Stimulated activated CD4-positive, alpha-beta T cell treated with anti-CD3 and anti-CD28 coated beads, Interleukin-1b, Interleukin-23, amount 100 ng/mL, for 48 hours (primary cell): ENCODE measurements at regions not wholly inside any gene's neighbourhood (a gene's known extent, or its start where the extent isn't known, plus 50 kb on each side); places are given as distances from the start of the nearest gene placed in this dataset.

Experiments
- DNase-seq: peaks from one replicate; pipeline ENCODE4 v3.0.0-alpha.2; 2020

DNA sequence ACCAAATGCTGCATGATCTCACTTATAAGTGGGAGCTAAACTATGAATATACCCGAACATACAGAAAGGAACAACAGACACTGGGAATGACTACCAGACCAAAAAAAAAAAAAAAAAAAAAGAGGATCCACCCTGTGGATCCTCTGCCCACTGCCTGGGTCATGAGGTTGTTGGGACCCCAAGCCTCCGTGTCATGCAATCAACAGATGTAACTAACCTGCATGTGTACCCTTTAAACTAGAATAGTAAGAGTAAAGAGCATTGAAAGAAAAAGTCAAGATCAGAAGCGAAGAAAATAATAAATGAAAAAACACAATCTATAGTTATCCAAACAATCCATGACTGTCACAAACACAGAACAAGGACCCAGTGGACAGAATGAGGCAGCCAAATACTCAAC, 109.5 kb upstream of the TOP3B start:
- no peak for DNase-seq

DNA sequence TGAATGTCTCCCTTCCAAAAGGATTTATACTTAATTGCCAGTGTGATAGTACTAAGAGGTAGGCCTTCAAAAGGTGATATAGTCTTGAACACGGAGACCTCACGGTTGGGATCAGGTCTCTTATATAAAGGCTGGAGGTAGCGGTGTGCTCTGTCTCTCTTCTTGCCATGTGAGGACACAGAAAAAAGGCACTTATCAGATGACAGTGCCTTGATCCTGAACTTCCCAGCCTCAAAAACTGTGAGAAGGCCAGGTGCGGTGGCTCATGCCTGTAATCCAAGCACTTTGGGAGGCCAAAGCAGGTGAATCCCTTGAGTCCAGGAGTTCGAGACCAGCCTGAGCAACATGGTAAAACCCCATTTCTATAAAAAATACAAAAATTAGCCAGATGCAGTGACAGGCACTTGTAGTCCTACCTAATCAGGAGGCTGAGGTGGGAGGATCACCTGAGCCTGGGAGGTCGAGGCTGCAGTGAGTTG, 108.9 kb upstream of the TOP3B start:
- no peak for DNase-seq

DNA sequence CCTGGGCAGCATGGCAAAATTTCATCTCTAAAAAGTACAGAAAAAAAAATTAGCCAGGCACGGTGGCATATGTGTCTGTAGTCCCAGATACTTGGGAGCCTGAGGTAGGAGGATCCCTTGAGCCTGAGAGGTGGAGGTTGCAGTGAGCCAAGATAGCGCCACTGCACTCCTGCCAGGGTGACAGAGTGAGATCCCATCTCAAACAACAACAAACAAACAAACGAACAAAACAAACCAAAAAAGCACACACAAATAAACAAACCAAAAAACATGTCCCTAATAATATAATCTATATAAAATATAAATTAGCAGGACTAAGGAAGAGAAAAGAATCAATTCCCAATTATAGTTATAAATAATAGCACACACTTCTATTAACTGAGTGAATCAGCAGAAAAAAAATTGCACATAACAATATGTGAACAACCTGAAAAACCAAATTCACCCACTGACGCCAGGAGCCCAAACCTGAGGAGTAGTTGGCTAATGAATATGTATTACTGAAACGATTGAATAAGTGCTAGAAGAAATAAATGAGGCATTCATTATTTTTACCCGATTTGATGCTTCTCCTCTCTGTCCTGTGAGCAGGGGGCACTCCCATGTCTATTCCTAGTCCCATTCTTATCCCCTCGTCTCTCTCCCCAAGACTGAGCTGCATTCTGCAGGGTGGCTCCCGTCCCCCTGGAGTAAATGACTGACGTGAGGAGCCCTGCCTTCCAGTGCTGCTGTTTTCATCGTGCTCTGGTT, 108.2 kb upstream of the TOP3B start:
- no peak for DNase-seq

DNA sequence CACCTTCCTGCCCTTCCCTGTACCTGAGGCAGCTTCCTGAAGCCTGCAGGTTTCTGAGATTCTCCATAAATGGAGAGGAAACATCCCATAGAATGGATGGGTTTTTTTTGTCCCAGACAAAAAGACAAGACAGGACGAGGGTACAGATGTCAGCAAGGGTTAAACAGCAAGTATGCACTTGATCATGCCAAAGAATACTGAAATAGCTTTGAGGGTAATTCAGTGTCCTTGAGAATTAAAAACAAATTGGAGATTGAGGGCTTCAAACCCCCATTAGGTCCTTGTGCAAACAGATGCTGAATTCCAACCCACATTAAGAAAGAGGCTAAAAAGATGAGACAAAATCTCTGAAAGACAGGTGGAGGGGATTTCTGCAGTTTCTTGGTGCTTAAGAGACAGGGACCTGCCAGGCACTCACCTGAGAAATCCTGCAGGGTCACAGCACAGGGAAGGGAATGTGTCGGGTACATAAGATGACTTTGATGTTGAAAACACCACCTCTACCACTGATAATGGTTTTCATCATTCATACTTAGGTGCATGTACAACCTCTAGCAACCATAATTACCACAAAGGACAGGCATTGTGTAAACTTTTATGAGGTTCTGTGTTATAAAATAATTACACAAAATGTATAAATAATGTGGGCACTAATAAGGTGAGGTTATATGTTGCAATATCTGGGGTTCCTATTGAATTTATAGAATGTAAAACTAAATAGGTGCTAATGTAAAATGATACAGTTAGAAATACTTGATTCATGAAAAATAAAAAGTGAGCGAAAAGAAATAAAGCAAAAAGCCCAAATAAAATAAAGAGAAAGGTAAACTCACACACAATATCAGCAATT, 107.1 kb upstream of the TOP3B start:
- DNase-seq = no peak

DNA sequence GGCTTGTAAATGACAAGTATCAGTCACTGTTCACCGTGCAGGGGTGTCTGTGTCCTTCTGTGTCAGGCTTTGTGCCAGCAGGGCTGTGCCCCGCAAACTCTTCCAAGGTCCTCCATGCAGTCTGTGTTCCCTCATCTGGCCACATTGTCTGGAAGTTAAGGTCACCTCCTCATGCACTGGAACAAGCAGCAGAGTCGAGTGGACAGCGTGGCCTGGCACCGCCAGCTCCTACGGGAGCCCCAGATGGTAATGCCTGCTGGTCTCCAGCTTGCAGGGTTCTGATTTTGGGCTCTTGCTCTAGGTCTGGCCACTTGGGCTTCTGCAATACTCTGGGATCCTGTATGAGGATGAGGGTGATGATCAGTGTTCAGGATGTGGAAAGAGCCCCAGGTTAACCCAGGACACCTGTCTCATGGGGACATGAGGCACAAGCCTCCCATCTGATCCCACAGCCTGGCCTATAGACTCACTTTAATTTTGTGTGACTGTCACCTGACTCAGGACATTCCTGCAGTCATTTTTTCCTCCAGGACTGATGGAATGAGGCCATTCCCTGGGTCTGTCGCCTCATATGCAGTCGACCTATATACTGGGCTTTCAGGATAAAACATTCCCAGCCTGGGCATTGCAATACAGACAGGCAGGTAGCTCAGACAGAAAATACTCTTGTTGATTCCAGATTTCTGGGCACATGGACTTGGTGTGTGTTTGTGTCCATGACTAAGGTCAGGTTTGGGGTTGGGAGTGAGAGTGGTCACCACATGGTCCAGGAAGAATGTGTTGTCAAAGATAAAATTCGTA, 106.3 kb upstream of the TOP3B start:
- no peak for DNase-seq

DNA sequence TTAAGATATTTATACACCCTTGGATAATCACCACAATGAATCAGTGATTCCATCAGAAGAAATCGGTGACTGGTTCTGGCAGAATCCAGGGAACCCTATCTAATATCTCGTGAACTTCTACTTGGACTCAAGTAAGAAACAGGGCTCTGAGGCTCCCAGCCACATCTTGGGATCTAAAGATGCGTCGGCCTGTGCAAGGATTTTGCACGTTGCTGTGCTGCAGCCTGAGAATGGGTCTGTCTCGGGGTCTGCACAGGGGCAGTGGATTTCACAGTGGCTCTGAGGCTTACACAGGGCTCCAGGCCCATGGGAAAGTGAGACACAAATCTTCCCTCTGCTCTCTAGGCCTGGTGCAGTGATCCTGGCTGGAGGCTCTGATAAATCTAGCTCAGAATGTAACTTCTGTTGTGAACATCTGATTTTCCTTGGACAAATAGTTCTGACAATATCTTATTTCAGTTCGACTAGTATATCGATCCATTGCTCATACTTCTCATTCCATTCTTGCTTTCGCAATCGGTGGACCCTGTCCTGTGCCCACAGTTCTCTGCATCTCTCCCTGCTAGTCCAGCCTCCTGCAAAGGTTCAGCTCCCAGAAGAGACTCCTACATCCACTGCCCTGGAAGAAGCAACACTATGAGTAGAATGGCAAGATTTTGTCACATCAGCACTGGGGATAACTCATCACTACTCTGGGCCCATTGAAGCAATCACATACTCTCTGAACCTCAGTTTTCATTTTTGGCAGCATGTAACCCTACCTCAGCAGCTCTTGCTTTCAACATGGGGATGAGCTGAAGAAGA, 105.5 kb upstream of the TOP3B start:
- no peak for DNase-seq

DNA sequence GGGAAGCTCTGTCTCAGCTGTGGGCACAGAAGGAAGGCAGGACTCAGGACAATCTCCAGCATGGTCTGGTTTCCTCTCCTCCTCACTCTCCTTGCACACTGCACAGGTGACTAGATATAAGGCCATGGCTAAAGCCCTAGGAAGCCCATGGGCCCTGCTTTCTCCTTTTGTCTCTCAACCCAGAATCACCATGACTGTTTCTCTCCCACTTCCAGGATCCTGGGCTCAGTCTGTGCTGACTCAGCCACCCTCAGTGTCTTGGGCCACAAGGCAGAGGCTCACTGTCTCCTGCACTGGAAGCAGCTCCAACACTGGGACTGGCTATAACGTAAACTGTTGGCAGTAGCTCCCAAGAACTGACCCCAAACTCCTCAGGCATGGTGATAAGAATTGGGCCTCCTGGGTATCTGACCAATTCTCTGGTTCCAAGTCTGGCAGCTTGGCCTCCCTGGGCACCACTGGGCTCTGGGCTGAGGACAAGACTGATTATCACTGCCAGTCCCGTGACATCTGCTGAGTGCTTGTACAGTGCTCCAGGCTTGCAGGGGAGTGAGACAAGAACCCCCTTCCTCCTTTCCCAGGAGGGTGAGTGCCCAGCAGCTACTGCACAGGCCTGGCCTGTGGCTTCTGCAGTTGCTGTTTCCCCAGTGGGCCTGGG, 104.0 kb upstream of the TOP3B start:
- no peak for DNase-seq

DNA sequence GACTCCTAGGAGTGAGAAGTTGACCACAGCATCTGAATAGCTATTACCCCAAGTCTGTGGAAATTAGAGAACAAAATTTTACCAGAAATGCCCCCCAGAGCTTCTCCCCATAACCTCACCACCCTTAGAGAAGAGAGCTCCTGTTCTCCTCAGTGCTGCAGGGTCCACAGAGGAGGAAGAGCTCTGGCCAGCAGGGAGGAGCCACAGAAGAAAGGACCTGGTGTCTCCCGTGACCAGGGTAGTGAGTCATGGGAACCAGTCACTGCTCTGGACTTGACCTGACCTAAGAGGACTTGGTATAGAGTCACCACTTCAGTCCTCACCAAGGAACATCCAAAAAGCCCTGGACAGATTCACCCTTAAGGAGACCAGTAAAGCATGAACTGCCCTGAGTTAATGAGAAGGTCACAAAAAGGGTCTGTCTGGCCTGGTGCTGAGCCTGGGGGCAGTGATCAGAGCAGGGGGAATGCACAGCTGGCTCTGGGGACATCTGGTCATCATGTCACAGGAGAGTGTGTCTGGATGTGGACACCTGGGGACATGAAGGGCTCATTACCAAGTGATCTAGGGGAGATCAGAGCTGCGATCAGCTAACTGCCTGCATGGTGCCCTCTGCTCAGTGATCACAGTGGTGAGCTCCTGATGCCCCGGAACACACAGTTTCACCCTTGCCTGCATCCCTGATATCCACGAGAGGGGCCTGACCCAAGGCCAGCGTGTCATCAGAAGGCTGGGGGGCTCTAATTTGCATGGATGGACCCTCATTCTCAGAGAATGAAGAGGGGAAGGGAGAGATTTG, 103.3 kb upstream of the TOP3B start:
- DNase-seq = no peak

DNA sequence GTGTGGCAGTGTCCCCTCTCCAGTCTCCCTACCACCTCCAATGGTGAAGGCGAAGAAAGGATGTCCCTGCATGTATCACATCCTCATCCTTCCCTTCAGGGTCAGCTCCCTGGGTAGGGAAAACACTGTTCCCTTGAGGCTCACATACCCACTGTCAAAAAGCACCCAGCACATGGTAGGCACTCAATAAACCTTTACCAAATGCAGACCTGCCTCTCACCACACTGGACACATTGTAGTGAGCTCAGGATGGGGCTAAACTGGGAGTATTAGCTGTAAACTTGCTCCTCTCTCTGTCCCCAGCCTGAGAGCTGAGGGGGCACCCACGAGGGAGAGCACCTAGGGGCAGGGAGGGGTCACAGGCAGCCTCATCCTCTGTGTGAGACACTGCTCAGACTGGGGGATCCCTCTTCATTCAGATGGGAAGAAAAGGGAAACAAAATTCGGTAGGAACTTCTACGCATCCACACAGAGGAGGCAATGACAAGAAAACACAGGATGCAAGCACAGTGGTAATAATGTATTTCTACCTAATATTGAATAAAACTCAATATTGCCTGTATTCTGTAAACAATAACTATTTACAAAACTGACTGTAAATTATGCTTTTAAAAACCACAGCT, 101.6 kb upstream of the TOP3B start:
- DNase-seq = no peak

DNA sequence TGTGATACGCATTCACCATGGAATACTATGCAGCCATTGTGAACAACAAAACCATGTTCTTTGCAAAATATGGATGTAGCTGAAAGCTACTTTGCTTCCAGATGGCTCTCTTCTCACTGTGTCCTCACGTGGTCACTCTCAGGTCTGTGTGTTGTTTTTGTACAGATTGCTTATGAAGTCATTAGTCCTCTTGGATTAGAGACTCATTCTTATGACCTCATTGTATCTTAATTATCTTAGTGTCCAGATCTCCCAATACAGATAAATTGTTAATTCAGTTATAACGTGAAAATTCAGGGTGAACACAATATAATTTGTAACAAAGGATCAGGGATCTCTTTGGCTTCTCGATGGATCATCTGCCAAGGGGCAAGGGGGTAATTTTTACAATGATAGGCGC, 100.4 kb upstream of the TOP3B start:
- no peak for DNase-seq

DNA sequence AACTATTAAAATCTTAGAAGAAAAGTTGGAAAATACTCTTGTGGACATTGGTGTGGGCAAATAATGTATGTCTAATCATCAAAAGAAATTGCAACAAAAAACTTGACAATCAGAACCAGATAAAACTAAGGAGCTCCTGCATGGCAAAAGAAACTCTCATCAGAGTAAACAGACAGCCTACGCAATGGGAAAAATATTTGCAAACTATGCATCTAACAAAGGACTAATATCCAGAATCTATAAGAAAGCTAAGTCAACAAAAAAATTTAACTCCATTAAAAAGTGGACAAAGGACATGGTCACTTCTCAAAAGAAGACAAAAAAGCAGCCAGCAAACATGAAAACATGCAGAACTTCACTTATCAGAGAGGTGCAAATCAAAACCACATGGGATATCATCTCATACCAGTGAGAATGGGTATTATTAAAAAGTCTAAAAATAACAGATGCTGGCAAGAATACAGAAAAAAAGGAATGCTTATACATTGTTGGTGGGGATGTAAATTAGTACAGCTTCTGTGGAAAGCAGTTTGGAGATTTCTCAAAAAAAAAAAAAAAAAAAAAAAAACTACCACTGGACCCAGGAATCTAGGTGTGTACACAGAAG, 99.7 kb upstream of the TOP3B start:
- no peak for DNase-seq

DNA sequence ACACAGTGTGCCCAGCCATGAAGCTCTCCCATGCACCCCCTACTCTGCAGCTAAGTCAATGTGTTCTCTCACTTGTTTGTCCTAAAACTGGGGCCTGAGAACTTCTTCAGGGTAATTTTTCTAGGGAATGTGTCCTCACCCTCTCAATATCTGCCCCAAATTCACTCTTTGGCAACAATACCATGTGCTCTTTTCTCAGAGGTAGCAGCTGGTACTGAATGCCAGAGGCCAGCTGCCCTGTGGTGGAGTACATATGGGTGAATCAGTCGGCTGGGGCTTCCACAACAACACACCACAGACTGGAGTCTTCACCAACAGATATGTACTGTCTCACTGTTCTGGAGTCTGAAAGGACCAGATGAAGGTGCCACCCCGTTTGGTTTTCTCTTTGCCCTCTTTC, 97.7 kb upstream of the TOP3B start:
- DNase-seq = no peak

DNA sequence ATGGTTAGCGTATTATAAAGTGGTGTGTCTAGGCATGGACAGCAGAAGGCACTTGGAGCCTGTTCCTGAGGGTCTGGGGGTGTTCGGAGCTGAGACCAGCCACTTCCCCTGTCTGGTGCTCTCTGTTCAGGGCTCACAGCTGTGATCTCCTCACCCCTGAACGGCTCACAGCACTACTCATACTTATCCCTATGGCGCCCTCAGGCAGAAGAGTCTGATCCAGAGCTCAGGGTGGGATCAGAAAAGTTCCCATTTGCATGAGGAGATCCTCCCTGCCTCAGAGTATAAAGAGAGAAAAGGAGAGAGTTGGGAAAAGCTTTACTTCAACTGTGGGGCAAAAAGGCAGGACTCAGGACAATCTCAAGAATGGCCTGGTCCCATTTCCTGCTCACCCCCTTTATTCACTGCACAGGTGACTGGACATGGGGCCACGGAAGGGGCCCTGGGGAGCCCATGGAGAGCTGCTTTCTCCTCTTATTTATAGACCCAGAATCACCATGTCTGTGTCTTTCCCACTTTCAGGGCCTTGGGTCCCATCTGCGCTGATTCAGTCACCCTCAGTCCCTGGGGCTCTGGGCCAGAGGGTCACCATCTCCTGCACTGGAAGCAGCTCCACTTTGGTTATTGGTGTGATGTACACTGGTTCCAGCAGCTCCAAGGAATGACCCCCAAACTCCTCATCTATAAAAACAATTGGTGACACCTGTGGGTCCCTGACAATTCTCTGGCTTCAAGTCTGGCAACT, 97.0 kb upstream of the TOP3B start:
- DNase-seq = no peak

DNA sequence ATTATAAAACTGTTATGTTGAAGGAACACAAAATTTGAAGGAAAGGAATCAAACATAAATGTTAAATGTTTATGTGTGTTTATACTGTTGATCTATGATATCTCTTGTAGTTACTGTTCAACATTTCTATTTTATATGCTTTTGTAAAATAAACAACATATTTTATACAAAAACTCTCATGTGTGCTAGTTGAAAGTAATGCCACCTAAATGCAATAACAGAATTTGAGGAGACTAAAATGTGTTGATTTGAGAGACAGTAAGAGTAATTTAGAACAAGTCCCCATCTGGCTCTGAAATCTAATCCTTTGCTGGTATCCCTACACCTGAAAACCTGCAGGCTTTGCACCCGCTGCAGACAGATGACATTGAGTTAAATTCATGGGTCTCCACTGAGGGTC, 95.7 kb upstream of the TOP3B start:
- no peak for DNase-seq

DNA sequence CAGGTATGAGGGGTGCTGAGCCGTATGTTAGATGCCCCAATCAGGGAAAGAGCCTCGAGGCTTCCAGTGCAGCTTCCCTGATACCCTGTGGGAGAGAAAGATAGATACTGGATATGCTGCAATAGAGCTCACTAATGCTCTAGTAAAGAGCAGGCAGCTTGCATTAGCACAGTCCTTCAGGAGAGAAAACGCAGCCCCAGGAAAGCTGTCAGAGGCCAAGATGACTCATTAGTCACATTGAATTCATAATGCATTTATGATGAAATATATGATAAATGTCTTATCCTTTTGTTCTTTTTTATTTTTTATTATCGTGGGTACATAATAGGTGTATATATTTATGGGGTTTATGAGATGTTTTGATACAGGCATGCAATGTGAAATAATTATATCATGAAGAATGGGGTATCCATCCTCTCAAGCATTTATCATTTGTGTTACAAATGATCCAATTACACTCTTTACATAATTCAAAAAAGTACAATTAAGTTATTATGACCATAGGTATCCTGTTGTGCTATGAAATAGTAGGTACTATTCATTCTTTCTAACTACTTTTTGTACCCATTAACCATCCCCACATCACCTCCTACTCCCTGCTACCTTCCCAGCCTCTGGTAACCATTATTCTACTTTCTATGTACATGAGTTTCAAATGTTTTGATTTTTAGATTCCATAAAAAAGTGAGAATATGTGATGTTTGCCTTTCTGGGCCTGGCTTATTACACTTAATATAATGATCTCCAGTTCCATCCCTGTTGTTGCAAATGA, 94.5 kb upstream of the TOP3B start:
- no peak for DNase-seq

DNA sequence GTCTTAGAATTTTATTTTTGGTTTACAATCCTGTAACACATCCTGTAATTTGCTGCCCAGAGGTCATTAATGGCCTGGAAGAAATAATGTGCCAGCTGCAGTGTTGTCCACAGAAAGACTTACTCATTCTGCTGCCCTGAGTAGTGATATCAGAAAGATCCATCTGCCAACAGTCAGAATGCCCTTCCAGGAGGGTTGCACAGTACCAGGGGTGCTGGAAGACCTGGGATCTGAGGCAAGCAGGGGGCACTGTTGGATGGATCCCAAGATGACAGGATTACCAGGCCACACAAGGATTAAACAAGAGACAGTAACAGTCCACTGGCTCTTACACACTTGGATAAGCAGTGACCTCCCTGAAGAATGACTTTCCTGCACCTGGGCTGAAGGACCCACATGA, 93.8 kb upstream of the TOP3B start:
- DNase-seq = no peak

DNA sequence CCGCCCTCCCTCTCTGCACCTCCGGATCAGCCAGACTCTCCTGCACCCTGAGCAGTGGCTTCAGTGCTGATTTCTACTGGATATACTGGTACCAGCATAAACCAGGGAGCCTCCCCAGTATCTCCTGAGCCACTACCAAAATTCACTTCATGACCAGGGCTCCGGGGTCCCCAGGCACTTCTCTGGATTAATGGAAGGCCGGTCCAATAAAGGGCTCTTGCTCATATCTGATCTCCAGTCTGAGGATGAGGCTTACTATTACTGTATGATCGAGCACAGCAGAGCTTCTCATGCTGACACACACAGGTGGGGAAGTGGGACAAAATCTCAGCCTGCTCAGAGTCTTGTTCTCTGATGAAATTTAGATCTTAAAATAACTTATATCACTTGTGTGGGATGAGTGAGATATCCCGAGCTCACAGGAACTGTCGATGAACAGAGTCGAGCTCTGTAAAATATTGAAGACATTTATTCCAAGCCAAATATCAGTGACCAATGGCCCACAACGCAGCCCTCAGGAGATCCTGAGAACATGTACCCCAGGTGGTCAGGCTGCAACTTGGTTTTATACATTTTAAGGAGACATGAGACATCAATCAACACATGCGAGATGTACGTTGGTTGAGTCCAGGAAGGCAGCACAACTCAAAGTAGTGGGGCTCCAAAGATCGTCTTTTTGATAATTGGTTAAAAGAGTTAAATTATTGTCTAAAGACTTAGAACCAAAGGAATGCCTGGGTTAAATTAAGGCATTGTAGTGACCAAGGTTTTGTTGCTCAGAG, 93.0 kb upstream of the TOP3B start:
- no peak for DNase-seq
